RWPE2 (cell line): ENCODE measurements at regions not wholly inside any gene's neighbourhood (a gene's known extent, or its start where the extent isn't known, plus 50 kb on each side); places are given as distances from the start of the nearest gene placed in this dataset.

Experiments used
- ATAC-seq: fragments of 200-7000 bp; cut with Tn5 transposase; 3 replicates; pipeline ENCODE4 v1.9.1; 2021; ENCODE audit warnings: low read depth
- DNase-seq: peaks from one replicate; pipeline ENCODE4 v3.0.0-alpha.2; 2020; ENCODE audit warnings: low spot score
- H3K27ac ChIP-seq: fragments of 450-650 bp; 2 replicates; pipeline ENCODE4 v1.5.1; 2017; ENCODE audit warnings: mild to moderate bottlenecking; ENCODE audit not compliant: poor library complexity, severe bottlenecking
- H3K27me3 ChIP-seq: fragments of 250-450 bp; sonication (Bioruptor Pico); 2 replicates; pipeline ENCODE4 v1.5.1; 2021; ENCODE audit warnings: mild to moderate bottlenecking, moderate library complexity; ENCODE audit not compliant: insufficient read depth, poor library complexity, severe bottlenecking
- H3K36me3 ChIP-seq: fragments of 250-450 bp; sonication (Bioruptor Pico); 2 replicates; pipeline ENCODE4 v1.5.1; 2020; ENCODE audit warnings: low read depth, mild to moderate bottlenecking, moderate library complexity
- H3K4me1 ChIP-seq: fragments of 250-450 bp; sonication (Bioruptor Pico); 2 replicates; pipeline ENCODE4 v1.5.1; 2021; ENCODE audit warnings: mild to moderate bottlenecking, moderate library complexity; ENCODE audit not compliant: insufficient read depth, poor library complexity, severe bottlenecking
- H3K4me3 ChIP-seq: fragments of 250-450 bp; sonication (Bioruptor Pico); 2 replicates; pipeline ENCODE4 v1.5.1; 2021; ENCODE audit warnings: mild to moderate bottlenecking, moderate library complexity; ENCODE audit not compliant: severe bottlenecking
- H3K9me3 ChIP-seq: fragments of 250-450 bp; sonication (Bioruptor Pico); 2 replicates; pipeline ENCODE4 v1.5.1; 2021; ENCODE audit warnings: mild to moderate bottlenecking, moderate library complexity; ENCODE audit not compliant: severe bottlenecking
- TF ChIP-seq, protein P1 (sequence below): fragments of 450-650 bp; IDR thresholded peaks from one replicate; pipeline ENCODE4 v1.5.1; 2017; ENCODE audit warnings: mild to moderate bottlenecking, moderate library complexity; ENCODE audit not compliant: poor library complexity, severe bottlenecking

DNA sequence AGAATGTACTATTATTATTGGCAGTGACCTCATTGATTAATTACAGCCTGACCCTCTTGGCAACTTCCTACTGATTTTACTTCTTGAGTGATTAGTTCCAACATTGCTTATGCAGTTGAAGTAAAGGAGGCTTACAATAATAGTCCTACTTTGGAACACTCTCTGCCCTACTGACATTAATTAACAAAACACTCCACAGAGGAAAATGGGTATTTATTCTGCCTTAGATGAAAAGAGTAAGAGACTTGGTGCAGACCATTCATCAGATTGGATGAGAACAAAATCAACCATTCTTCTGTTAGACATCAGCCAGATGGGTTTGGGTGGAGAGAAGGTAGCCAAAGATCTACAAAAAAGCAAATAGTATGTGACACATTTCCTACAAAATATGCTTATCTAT lies 363.8 kb downstream of the FAT3 start:
- Histone ChIP-seq H3K36me3 (no peaks in the 10 kb centered on the region), H3K9me3 (no peaks in the 10 kb centered on the region), H3K4me3 (no peak overlapping the region), H3K27ac (no peak overlapping the region), H3K27me3 (no peaks in the 10 kb centered on the region), H3K4me1 (no peaks in the 10 kb centered on the region)
- TF ChIP-seq, protein P1, sequence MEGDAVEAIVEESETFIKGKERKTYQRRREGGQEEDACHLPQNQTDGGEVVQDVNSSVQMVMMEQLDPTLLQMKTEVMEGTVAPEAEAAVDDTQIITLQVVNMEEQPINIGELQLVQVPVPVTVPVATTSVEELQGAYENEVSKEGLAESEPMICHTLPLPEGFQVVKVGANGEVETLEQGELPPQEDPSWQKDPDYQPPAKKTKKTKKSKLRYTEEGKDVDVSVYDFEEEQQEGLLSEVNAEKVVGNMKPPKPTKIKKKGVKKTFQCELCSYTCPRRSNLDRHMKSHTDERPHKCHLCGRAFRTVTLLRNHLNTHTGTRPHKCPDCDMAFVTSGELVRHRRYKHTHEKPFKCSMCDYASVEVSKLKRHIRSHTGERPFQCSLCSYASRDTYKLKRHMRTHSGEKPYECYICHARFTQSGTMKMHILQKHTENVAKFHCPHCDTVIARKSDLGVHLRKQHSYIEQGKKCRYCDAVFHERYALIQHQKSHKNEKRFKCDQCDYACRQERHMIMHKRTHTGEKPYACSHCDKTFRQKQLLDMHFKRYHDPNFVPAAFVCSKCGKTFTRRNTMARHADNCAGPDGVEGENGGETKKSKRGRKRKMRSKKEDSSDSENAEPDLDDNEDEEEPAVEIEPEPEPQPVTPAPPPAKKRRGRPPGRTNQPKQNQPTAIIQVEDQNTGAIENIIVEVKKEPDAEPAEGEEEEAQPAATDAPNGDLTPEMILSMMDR = no peak
- no peak for ATAC-seq
- no peak for DNase-seq

DNA sequence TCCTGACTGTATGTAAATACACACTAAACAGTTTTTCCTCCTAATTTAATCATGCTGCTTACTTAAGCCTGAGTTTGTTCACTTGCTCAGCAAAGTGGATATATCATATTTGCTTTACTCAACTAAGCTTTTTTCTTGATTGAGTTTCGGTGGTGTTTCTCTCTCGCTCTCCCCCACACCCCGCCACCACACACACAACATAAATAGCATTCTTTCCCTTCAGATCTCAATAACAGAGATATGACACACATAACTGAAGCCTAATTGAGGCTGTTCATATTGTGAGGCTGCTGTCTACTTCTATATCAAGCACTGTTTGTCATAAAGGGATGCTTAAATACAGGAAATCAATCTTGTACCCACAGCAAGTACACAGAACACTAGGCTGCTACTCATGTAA lies 364.9 kb downstream of the FAT3 start:
- ATAC-seq = no peak
- Histone ChIP-seq H3K27ac (no peak overlapping the region), H3K27me3 (no peaks in the 10 kb centered on the region), H3K36me3 (no peaks in the 10 kb centered on the region), H3K4me1 (no peaks in the 10 kb centered on the region), H3K9me3 (no peaks in the 10 kb centered on the region), H3K4me3 (no peak overlapping the region)
- TF ChIP-seq, protein P1 = no peak
- no peak for DNase-seq

DNA sequence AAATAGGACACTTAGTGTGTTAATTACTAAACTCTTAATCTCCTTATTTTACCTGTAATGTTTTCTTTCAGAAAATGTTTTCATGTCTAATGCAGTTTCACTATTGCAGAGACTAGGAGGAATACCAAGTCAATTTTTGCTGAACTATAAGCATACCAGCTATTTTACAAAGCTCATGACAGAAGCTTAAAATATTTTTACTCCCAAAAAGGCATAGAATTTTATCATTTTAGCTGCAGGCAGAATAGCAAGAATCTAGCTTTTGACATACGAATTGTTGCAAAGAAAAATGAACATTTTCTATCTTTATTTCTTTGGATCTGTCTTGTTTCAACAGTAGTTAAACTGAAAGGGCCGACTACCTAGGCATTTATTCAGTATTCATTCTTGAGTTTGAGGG lies 366.9 kb downstream of the FAT3 start:
- no peaks in the 10 kb centered on the region for H3K36me3 ChIP-seq
- ATAC-seq (no peak), DNase-seq (no peak)
- no peaks in the 10 kb centered on the region for H3K9me3 ChIP-seq
- H3K27ac ChIP-seq = no peak overlapping the region
- no peaks in the 10 kb centered on the region for H3K4me1 ChIP-seq
- no peak overlapping the region for H3K4me3 ChIP-seq
- H3K27me3 ChIP-seq = no peaks in the 10 kb centered on the region
- TF ChIP-seq, protein P1 = no peak

DNA sequence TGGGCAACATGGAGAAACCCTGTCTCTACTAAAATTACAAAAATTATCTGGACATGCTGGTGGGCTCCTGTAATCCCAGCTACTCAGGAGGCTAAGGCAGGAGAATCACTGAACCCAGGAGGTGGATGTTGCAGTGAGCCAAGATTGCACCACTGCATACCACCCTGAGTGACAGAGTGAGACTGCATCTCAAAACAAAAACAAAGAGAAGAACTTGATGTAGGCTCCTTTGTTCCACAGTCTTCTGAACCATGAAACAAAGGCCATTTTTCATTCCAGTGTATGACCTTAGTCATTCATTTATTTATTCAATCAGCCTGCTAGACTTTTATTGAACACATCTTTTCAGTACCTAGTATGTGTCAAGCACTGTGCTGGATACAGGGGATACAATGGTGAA lies 369.6 kb downstream of the FAT3 start:
- no peaks in the 10 kb centered on the region for H3K27me3 ChIP-seq
- no peak overlapping the region for H3K4me3 ChIP-seq
- no peak overlapping the region for H3K27ac ChIP-seq
- TF ChIP-seq, protein P1 = no peak
- no peaks in the 10 kb centered on the region for H3K36me3 ChIP-seq
- DNase-seq (no peak), ATAC-seq (no peak)
- no peaks in the 10 kb centered on the region for H3K4me1 ChIP-seq
- H3K9me3 ChIP-seq = no peaks in the 10 kb centered on the region

DNA sequence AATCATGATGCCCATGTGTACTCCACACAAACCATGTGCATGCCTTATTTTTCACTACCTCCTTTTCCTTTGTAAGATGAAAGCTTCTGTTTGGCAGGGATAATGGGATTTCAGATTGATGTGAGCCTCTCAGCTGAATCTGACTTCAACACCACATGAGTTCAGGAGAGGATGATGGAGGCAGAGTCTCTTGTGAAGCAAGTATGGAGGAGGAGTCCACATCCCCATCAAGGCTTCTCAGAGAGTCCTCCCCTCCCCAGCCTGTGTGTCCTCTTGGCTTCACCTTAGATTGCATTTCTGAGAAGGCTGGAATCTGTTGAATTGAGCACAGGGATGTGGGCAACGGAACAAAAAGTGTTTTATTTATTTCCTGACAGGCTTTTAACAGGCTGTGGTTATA lies 370.4 kb downstream of the FAT3 start:
- TF ChIP-seq, protein P1 = no peak
- Histone ChIP-seq H3K9me3 (no peaks in the 10 kb centered on the region), H3K36me3 (no peaks in the 10 kb centered on the region), H3K27me3 (no peaks in the 10 kb centered on the region), H3K4me1 (no peaks in the 10 kb centered on the region), H3K4me3 (no peak overlapping the region), H3K27ac (no peak overlapping the region)
- ATAC-seq = no peak
- no peak for DNase-seq
